Caco-2 (cell line): ENCODE measurements at regions not wholly inside any gene's neighbourhood (a gene's known extent, or its start where the extent isn't known, plus 50 kb on each side); places are given as distances from the start of the nearest gene placed in this dataset.

Experiments
- BruUV-seq: library from RNA; stranded (reverse); fragments of 400-500 nt; replicated peaks from 2 replicates; lab custom pipeline; 2021; lab: Mats Ljungman, UMichigan
- CTCF ChIA-PET: fragments of 300-600 bp; sonication (Branson Sonifier 250); formaldehyde crosslinking; loops from one replicate; lab custom pipeline; 2022; ENCODE audit warnings: antibody characterized with exemption; lab: Charles Lee
- POLR2A ChIA-PET: fragments of 300-600 bp; sonication (Branson Sonifier 250); formaldehyde crosslinking; loops from one replicate; lab custom pipeline; 2022; ENCODE audit warnings: antibody characterized with exemption; lab: Charles Lee
- DNase-seq, 2 experiments: peaks; one replicate each; pipeline versions ENCODE4 v3.0.0 to v3.0.0-alpha.2; 2020 to 2022
- H3K27me3 ChIP-seq: replicated peaks from 2 replicates; pipeline ENCODE4 v1.6.0; 2011; ENCODE audit warnings: low read length; ENCODE audit not compliant: control insufficient read depth, insufficient read depth
- H3K36me3 ChIP-seq: 2 replicates; pipeline ENCODE4 v1.5.1; 2011; ENCODE audit warnings: low read length; ENCODE audit not compliant: control insufficient read depth, insufficient read depth
- H3K4me1 ChIP-seq: fragments of 250-450 bp; sonication (Bioruptor Pico); 2 replicates; pipeline ENCODE4 v1.5.1; 2020; ENCODE audit warnings: mild to moderate bottlenecking
- H3K4me3 ChIP-seq: 2 replicates; pipeline ENCODE4 v1.5.1; 2011; ENCODE audit warnings: low read depth, mild to moderate bottlenecking, control low read depth, low read length
- H3K9me3 ChIP-seq: fragments of 250-450 bp; sonication (Bioruptor Pico); 2 replicates; pipeline ENCODE4 v1.5.1; 2020; ENCODE audit warnings: mild to moderate bottlenecking, moderate library complexity
- H3K27ac Mint-ChIP-seq: one replicate; pipeline ENCODE4 v1.8.0; 2022; ENCODE audit warnings: mixed read lengths; ENCODE audit not compliant: unreplicated experiment
- H3K27me3 Mint-ChIP-seq: one replicate; pipeline ENCODE4 v1.8.0; 2022; ENCODE audit warnings: mixed read lengths; ENCODE audit not compliant: insufficient read depth, unreplicated experiment
- H3K36me3 Mint-ChIP-seq: one replicate; pipeline ENCODE4 v1.8.0; 2022; ENCODE audit warnings: mild to moderate bottlenecking, mixed read lengths; ENCODE audit not compliant: insufficient read depth, unreplicated experiment
- H3K4me1 Mint-ChIP-seq: one replicate; pipeline ENCODE4 v1.8.0; 2022; ENCODE audit warnings: low read depth, mixed read lengths; ENCODE audit not compliant: unreplicated experiment
- H3K4me3 Mint-ChIP-seq: one replicate; pipeline ENCODE4 v1.8.0; 2022; ENCODE audit warnings: mild to moderate bottlenecking, moderate library complexity, mixed read lengths; ENCODE audit not compliant: unreplicated experiment
- H3K9me3 Mint-ChIP-seq: one replicate; pipeline ENCODE4 v1.8.0; 2022; ENCODE audit warnings: mixed read lengths; ENCODE audit not compliant: unreplicated experiment
- intact Hi-C: fragments of 100-400 bp; cut with micrococcal nuclease; formaldehyde crosslinking; loops from one replicate; pipeline ENCODE4 v1.10.0; 2022; ENCODE audit not compliant: unreplicated experiment
- TF ChIP-seq, protein P1 (sequence below), 2 experiments: fragments of 200-600 bp in 1 of 2; IDR thresholded peaks; 1 replicate in 1 of 2; 2 replicates in 1 of 2; pipeline versions ENCODE4 v1.5.1 to v1.8.0; 2011 to 2022; ENCODE audit warnings: antibody characterized with exemption in 1 of 2, control low read depth in 1 of 2, inconsistent platforms in 1 of 2, low read depth in 1 of 2, low read length in 1 of 2, mild to moderate bottlenecking in 1 of 2, moderate library complexity in 1 of 2; ENCODE audit not compliant: insufficient read depth in 1 of 2, severe bottlenecking in 1 of 2, unreplicated experiment in 1 of 2

DNA sequence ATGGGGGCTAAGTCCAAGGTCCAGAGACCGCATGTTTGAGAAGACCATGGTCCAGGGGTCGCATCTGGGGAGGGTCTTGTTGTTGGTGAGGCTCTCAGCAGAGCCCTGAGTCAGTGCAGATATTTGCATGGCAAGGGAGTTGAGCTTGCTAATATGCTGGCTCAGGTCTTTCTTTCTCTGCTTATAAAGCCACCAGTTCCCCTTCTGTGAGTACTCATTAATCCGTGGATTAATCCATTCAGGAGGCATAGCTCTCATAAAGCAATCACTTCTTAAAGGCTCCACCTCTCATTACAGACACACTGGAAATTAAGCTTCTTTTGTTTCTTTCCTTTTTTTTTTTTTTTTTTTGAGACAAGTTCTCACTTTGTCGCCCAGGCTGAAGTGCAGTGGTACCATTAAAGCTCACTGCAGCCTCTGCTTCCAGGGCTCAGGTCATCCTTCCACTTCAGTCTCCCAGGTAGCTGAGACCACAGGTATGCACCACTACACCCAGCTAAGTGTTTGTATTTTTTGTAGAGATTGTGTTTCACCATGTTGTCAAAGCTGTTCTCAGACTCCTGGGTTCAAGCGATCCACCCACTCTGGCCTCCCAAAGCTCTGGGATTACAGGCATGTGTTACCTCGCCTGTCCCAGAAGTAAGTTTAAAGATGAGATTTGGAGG is 216.4 kb downstream of the SLITRK5 start:
- Mint-ChIP-seq H3K27ac (no peak overlapping the region), H3K4me3 (no peak overlapping the region), H3K27me3 (peaks cover 2% of the 10 kb centered on the region), H3K4me1 (no peaks in the 10 kb centered on the region), H3K36me3 (no peaks in the 10 kb centered on the region), H3K9me3 (no peaks in the 10 kb centered on the region)
- intact Hi-C loops: no loop called here
- TF ChIP-seq, protein P1, sequence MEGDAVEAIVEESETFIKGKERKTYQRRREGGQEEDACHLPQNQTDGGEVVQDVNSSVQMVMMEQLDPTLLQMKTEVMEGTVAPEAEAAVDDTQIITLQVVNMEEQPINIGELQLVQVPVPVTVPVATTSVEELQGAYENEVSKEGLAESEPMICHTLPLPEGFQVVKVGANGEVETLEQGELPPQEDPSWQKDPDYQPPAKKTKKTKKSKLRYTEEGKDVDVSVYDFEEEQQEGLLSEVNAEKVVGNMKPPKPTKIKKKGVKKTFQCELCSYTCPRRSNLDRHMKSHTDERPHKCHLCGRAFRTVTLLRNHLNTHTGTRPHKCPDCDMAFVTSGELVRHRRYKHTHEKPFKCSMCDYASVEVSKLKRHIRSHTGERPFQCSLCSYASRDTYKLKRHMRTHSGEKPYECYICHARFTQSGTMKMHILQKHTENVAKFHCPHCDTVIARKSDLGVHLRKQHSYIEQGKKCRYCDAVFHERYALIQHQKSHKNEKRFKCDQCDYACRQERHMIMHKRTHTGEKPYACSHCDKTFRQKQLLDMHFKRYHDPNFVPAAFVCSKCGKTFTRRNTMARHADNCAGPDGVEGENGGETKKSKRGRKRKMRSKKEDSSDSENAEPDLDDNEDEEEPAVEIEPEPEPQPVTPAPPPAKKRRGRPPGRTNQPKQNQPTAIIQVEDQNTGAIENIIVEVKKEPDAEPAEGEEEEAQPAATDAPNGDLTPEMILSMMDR (IDR thresholded peaks at IDR 0.05; ENCODE audit: insufficient read depth in 1 of 2, low read depth in 1 of 2, low read length in 1 of 2, severe bottlenecking in 1 of 2, unreplicated experiment in 1 of 2): no peak
- Histone ChIP-seq H3K4me1 (no peaks in the 10 kb centered on the region), H3K4me3 (no peak overlapping the region), H3K36me3 (no peaks in the 10 kb centered on the region), H3K9me3 (no peaks in the 10 kb centered on the region), H3K27me3 (no peaks in the 10 kb centered on the region)
- ChIA-PET POLR2A (no interaction called here), CTCF (no interaction called here)
- BruUV-seq: no TSS peak
- DNase-seq: no peak

GRCh38 chr13:87889254-87889653 is 218.1 kb downstream of the SLITRK5 start:
- BruUV-seq: no TSS peak
- H3K27me3 ChIP-seq: no peaks in the 10 kb centered on the region
- H3K9me3 Mint-ChIP-seq: no peaks in the 10 kb centered on the region
- H3K4me3 Mint-ChIP-seq: no peak overlapping the region
- no peaks in the 10 kb centered on the region for H3K9me3 ChIP-seq
- H3K36me3 Mint-ChIP-seq: no peaks in the 10 kb centered on the region
- no peaks in the 10 kb centered on the region for H3K36me3 ChIP-seq
- no peaks in the 10 kb centered on the region for H3K4me1 Mint-ChIP-seq
- no peak for DNase-seq
- peaks cover 2% of the 10 kb centered on the region for H3K27me3 Mint-ChIP-seq
- TF ChIP-seq, protein P1 (IDR thresholded peaks at IDR 0.05; ENCODE audit: insufficient read depth in 1 of 2, low read depth in 1 of 2, low read length in 1 of 2, severe bottlenecking in 1 of 2, unreplicated experiment in 1 of 2): no peak
- H3K27ac Mint-ChIP-seq: no peak overlapping the region
- no peaks in the 10 kb centered on the region for H3K4me1 ChIP-seq
- no peak overlapping the region for H3K4me3 ChIP-seq
- ChIA-PET CTCF (no interaction called here), POLR2A (no interaction called here)
- intact Hi-C loops: no loop called here

DNA sequence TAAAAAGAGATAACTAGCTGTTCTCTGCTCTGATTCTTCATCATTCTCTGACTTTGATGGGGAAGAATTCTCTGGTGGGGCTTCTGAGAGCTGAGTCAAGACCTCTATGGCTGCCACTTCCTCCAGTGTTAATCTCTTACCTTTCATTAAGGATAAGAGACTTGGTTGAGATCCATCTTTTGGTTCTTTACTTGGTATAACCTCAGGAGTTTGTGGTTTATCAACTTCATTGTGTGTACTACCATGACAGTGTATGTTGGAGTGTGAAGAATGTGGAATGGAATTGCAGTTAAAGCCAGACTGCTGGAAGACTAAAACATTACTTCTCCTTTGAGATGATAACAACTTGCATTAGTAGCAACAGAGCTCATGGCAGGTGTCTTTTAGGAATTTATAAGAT is 222.0 kb downstream of the SLITRK5 start:
- CTCF ChIA-PET: no interaction called here
- Mint-ChIP-seq H3K9me3 (no peaks in the 10 kb centered on the region), H3K4me3 (no peak overlapping the region), H3K36me3 (no peaks in the 10 kb centered on the region), H3K27me3 (peaks cover 2% of the 10 kb centered on the region), H3K4me1 (no peaks in the 10 kb centered on the region), H3K27ac (no peak overlapping the region)
- POLR2A ChIA-PET: no interaction called here
- H3K36me3 ChIP-seq: no peaks in the 10 kb centered on the region
- no TSS peak for BruUV-seq
- no peaks in the 10 kb centered on the region for H3K27me3 ChIP-seq
- no peaks in the 10 kb centered on the region for H3K9me3 ChIP-seq
- no peak overlapping the region for H3K4me3 ChIP-seq
- TF ChIP-seq, protein P1 (IDR thresholded peaks at IDR 0.05; ENCODE audit: insufficient read depth in 1 of 2, low read depth in 1 of 2, low read length in 1 of 2, severe bottlenecking in 1 of 2, unreplicated experiment in 1 of 2): no peak
- intact Hi-C loops: no loop called here
- DNase-seq: no peak
- H3K4me1 ChIP-seq: no peaks in the 10 kb centered on the region
